Natural killer cell (primary cell): ENCODE measurements at regions not wholly inside any gene's neighbourhood (a gene's known extent, or its start where the extent isn't known, plus 50 kb on each side); places are given as distances from the start of the nearest gene placed in this dataset.

Experiments used
- ATAC-seq, 3 donors: fragments of 150-1000 bp in 2 of 3; fragments of 200-7000 bp in 1 of 3; cut with Tn5 transposase; 1 replicate in 1 of 3; 2 replicates in 2 of 3; pipeline ENCODE4 v1.10.0; 2021; ENCODE audit warnings: mild to moderate bottlenecking in 2 of 3, moderate library complexity in 2 of 3
- DNase-seq, 2 donors: peaks; one replicate each; pipeline versions ENCODE4 v3.0.0 to v3.0.0-alpha.2; 2013 to 2021; ENCODE audit warnings: mixed read lengths in 1 of 2
- H3K27ac ChIP-seq: one replicate; pipeline ENCODE4 v1.5.1; 2013; ENCODE audit warnings: mild to moderate bottlenecking, low read length
- H3K27me3 ChIP-seq: one replicate; pipeline ENCODE4 v1.6.1; 2013; ENCODE audit warnings: low read length; ENCODE audit not compliant: control insufficient read depth, insufficient read depth
- H3K36me3 ChIP-seq: one replicate; pipeline ENCODE4 v1.6.1; 2013; ENCODE audit warnings: low read length; ENCODE audit not compliant: control insufficient read depth, insufficient read depth
- H3K4me1 ChIP-seq: one replicate; pipeline ENCODE4 v1.6.1; 2013; ENCODE audit warnings: low read length; ENCODE audit not compliant: control insufficient read depth, insufficient read depth
- H3K4me3 ChIP-seq: one replicate; pipeline ENCODE4 v1.5.1; 2013; ENCODE audit warnings: low read length
- H3K9me3 ChIP-seq: one replicate; pipeline ENCODE4 v1.6.1; 2013; ENCODE audit warnings: low read length; ENCODE audit not compliant: control insufficient read depth, insufficient read depth
- H3K27ac Mint-ChIP-seq, 2 donors: one replicate each; pipeline ENCODE4 v1.8.0; 2022; ENCODE audit warnings: mild to moderate bottlenecking in 2 of 2, mixed read lengths in 2 of 2, moderate library complexity in 1 of 2
- H3K27me3 Mint-ChIP-seq, 2 donors: one replicate each; pipeline ENCODE4 v1.8.0; 2022; ENCODE audit warnings: low read depth in 2 of 2, mixed read lengths in 2 of 2
- H3K36me3 Mint-ChIP-seq: one replicate; pipeline ENCODE4 v1.8.0; 2022; ENCODE audit warnings: mixed read lengths
- H3K4me1 Mint-ChIP-seq, 2 donors: one replicate each; pipeline ENCODE4 v1.8.0; 2022; ENCODE audit warnings: mixed read lengths in 2 of 2
- H3K4me3 Mint-ChIP-seq: one replicate; pipeline ENCODE4 v1.8.0; 2022; ENCODE audit warnings: mild to moderate bottlenecking, moderate library complexity, mixed read lengths
- H3K9me3 Mint-ChIP-seq, 2 donors: one replicate each; pipeline ENCODE4 v1.8.0; 2022; ENCODE audit warnings: mixed read lengths in 2 of 2
- WGBS: methylation state at CpG from one replicate; pipeline ENCODE4 v1.1.7; 2013; ENCODE audit warnings: missing lambda C conversion rate; ENCODE audit not compliant: insufficient coverage; 5-methylcytosine and 5-hydroxymethylcytosine counted together
- intact Hi-C: fragments of 100-400 bp; cut with micrococcal nuclease; formaldehyde crosslinking; loops from one replicate; pipeline ENCODE4 v1.14.2; 2022
- TF ChIP-seq, protein P1 (sequence below): fragments of 200-600 bp; IDR thresholded peaks from one replicate; pipeline ENCODE4 v1.8.0; 2022; ENCODE audit warnings: antibody characterized with exemption

DNA sequence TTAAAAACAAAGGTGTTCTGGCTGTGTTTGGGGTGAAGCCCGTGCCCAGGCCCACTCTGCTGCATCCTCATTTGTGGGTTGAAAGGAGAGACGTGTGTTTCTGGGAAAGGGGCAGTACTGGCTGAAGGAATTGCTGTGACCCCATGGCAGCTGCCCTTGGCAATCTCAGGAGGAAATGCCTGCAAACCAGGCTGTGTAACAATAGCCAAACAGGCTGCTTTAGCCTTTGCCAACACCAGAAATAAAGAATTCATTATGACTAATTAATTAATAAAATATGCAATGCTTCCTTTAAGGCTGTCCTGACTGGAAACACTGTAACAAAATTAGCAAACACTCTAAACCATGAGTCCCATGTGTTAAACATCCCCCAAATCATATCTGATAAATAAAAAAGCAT, 53.0 kb upstream of the KRR1 start:
- no peaks in the 10 kb centered on the region for H3K27me3 ChIP-seq
- TF ChIP-seq, protein P1, sequence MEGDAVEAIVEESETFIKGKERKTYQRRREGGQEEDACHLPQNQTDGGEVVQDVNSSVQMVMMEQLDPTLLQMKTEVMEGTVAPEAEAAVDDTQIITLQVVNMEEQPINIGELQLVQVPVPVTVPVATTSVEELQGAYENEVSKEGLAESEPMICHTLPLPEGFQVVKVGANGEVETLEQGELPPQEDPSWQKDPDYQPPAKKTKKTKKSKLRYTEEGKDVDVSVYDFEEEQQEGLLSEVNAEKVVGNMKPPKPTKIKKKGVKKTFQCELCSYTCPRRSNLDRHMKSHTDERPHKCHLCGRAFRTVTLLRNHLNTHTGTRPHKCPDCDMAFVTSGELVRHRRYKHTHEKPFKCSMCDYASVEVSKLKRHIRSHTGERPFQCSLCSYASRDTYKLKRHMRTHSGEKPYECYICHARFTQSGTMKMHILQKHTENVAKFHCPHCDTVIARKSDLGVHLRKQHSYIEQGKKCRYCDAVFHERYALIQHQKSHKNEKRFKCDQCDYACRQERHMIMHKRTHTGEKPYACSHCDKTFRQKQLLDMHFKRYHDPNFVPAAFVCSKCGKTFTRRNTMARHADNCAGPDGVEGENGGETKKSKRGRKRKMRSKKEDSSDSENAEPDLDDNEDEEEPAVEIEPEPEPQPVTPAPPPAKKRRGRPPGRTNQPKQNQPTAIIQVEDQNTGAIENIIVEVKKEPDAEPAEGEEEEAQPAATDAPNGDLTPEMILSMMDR, result no peak
- Mint-ChIP-seq H3K36me3 (no peaks in the 10 kb centered on the region), H3K27me3 (peaks cover 22 to 27% of the 10 kb centered on the region in 2 donors), H3K9me3 (no peaks in the 10 kb centered on the region), H3K4me1 (no peaks in the 10 kb centered on the region), H3K4me3 (no peak overlapping the region), H3K27ac (no peak overlapping the region)
- H3K9me3 ChIP-seq, result no peaks in the 10 kb centered on the region
- ATAC-seq (no peak), DNase-seq (no peak)
- 82% methylated on average over 2 of the region's 2 CpGs for WGBS
- H3K4me3 ChIP-seq, result no peak overlapping the region
- intact Hi-C loops, result no loop called here
- no peaks in the 10 kb centered on the region for H3K36me3 ChIP-seq
- H3K4me1 ChIP-seq, result no peaks in the 10 kb centered on the region
- no peak overlapping the region for H3K27ac ChIP-seq

DNA sequence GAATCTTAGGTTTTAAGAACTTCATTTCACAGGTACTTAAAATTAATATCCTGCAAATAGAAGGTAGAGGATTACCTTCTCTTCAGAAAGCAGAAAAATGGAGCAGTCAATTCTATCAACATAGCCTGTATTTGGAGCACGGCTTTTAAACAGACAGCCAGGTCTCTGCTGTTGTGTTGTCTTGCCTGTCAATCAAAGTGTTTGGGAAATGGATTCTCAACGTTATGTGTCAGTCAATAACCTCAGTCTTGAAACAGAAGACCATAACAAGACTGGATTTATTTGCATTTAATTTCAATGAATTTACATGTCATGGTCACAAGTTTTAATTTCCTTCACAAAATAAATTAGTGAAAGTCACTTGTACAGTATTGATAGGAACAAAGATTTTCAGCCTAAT, 51.9 kb upstream of the KRR1 start:
- H3K4me3 ChIP-seq, result no peak overlapping the region
- intact Hi-C loops, result no loop called here

DNA sequence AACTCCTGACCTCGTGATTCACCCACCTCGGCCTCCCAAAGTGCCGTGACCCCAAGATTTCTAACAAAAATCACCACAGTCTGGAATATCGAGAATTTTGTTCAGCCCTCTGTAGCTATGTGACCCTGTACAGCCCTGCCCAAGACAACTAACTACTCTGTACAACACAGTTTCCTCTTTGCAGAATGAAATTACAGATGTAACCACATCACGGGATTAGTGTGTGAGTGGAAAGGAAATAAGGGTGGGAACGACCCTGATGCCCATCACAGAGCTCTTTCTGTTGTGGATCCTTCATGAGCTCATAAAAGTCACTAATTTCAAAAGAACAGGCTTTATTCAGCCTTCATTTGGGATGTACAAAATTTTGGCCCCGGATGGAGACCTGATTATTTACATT, 50.5 kb upstream of the KRR1 start:
- H3K27ac Mint-ChIP-seq, result no peak overlapping the region
- H3K9me3 Mint-ChIP-seq, result no peaks in the 10 kb centered on the region
- 32% methylated on average over 6 of the region's 7 CpGs for WGBS
- no peaks in the 10 kb centered on the region for H3K9me3 ChIP-seq
- ATAC-seq (no peak), DNase-seq (no peak)
- H3K27me3 ChIP-seq, result no peaks in the 10 kb centered on the region
- intact Hi-C loops, result no loop called here
- H3K36me3 ChIP-seq, result no peaks in the 10 kb centered on the region
- no peak overlapping the region for H3K27ac ChIP-seq
- H3K36me3 Mint-ChIP-seq, result no peaks in the 10 kb centered on the region
- TF ChIP-seq, protein P1, result no peak
- no peak overlapping the region for H3K4me3 Mint-ChIP-seq
- peaks cover 17 to 39% of the 10 kb centered on the region in 2 donors for H3K27me3 Mint-ChIP-seq
- no peak overlapping the region for H3K4me3 ChIP-seq
- no peaks in the 10 kb centered on the region for H3K4me1 Mint-ChIP-seq
- no peaks in the 10 kb centered on the region for H3K4me1 ChIP-seq

More for the DNA sequence above, 51.9 kb upstream of the KRR1 start:
- H3K9me3 Mint-ChIP-seq, result no peaks in the 10 kb centered on the region
- Histone ChIP-seq H3K27ac (no peak overlapping the region), H3K9me3 (no peaks in the 10 kb centered on the region), H3K27me3 (no peaks in the 10 kb centered on the region), H3K36me3 (no peaks in the 10 kb centered on the region), H3K4me1 (no peaks in the 10 kb centered on the region)
- ATAC-seq (no peak), DNase-seq (no peak)
- peaks cover 22 to 34% of the 10 kb centered on the region in 2 donors for H3K27me3 Mint-ChIP-seq
- no peaks in the 10 kb centered on the region for H3K4me1 Mint-ChIP-seq
- TF ChIP-seq, protein P1, result no peak
- H3K27ac Mint-ChIP-seq, result no peak overlapping the region
- H3K36me3 Mint-ChIP-seq, result no peaks in the 10 kb centered on the region
- WGBS, result 100% methylated on average over 2 of the region's 2 CpGs
- no peak overlapping the region for H3K4me3 Mint-ChIP-seq
